ENCODE measurements at regions not wholly inside any gene's neighbourhood (a gene's known extent, or its start where the extent isn't known, plus 50 kb on each side); places are given as distances from the start of the nearest gene placed in this dataset.

DNA sequence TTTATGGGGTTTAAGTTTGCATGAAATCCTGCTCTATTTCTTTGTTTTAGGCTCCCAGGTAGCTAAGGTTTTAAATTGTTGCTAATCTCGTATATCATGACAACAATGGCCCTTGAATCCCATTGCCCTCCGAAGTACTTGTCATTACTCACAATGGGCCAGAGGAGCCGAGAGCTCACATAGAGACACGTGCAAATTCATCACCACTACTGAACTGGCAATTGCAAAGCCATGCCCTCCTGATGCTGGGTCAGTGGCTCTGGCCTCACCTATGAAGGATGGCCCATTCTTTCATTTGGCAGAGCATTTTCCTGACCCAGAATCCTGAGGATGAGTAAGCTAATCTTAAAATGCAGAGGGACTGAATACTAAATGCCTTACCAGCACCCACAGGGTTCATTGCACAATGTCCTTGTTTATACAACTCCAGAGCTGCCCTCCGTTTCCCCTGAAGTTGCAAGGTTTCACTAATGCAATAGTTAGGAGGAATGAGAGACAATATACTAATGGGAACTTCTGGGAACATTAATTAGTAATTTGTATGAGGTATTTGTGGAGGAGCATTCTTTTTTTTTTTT, 71.6 kb upstream of the GAREM1 start:
- DNase-seq: no peak

DNA sequence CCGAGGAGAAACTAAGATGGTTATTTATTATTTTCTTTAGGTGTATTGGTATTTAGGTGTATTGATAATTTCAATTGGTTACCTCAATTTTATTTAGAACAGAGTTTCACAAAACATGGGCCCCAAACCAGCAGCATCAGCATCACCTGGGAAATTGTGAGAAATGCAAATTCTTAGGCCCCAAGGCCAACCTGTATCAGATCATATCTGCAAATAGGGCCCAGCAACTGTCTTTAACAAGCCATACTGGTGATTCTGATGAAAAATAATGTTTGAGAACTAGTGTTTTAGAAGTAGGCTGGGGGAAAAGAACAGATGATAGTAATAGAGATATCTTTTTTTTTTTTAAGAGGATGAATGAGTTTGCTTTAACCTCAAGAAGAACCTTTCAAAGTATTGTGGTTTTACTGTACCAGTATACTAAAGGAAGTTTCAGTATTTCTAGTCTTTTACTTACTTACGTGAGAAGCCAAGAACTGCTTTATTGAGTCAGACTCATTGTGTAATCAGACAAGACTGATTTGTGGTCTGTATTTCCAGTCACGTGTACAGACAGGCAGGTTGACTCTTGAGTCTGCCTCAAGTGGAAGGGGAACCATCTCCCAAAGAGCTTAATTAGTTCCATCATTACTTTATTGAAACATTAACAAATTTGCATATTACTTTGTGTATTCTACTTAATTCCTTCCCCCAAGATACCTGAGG, 60.4 kb upstream of the GAREM1 start:
- no peak for DNase-seq

DNA sequence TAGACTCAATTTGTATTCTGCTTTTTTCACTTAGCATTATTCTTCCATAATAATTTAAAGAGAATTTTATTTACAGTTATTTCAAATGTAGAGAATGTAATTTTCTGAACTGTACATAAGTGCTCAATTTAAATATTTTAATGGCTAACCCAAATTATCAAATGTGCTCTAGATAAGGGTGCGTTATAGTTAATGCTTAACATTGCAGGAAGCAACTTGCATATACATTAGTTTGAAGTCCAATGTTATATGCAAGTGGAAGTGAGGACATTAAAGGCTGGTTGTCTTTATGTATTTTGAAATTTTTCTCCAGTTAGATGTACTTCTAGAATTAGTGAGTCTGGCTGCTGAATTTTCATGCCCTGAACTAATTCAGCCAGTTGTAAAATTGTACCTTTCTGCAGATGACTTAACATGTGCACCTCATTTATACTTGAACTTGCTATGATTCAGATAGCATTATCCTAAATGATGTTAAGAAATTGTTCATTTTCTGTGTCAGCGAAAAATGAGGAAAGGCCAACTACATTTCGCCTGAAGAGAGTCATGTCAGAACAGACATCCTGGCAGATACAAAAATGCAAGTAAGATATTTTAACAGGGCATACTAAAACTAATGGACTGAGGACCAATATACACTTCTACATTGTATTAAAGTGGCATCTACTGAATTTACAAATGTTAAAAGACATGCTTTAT, 59.2 kb upstream of the GAREM1 start:
- DNase-seq: no peak

DNA sequence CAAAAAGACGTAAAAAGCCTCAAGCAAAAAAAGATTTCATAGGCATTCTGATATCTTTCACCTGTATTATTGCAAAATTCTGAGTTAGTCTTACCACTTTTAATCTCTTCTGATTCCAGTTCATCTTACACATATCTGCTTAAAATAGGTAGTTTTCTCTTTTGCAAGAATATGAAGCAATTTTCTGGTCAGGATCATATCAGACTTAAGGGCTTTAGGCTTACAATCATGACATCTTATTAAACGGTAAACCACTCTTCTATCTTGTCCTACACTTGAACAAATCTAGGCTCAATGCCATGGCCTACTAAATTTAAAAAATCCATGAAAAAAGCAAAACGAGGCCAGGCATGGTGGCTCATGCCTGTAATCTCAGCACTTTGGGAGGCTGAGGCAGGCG, 50.1 kb upstream of the GAREM1 start:
- no peak for DNase-seq
